ENCODE measurements at regions not wholly inside any gene's neighbourhood (a gene's known extent, or its start where the extent isn't known, plus 50 kb on each side); places are given as distances from the start of the nearest gene placed in this dataset.

GRCh38 chr10:78896159-78896928, 172.4 kb upstream of the ZMIZ1 start:
- no peak for DNase-seq (ENCODE audit: extremely low spot score)
- CTCF ChIA-PET: interaction anchor here (0.6 kb wide), 1 partner anchor 678 kb away, joined by 3 read pairs; no protein-coding TSS in a partner anchor
- POLR2A ChIA-PET: no interaction called here
- no peak for TF ChIP-seq FOXK2 (IDR thresholded peaks at IDR 0.05)
- TF ChIP-seq LEF1 (IDR thresholded peaks at IDR 0.05; ENCODE audit: borderline replicate concordance): no peak
- TF ChIP-seq FOXA1 (IDR thresholded peaks at IDR 0.05): no peak
- no peak for TF ChIP-seq TARDBP (IDR thresholded peaks at IDR 0.05)
- TF ChIP-seq CTBP1 (IDR thresholded peaks at IDR 0.05; ENCODE audit: borderline replicate concordance): no peak
- no peak for TF ChIP-seq HDGF (IDR thresholded peaks at IDR 0.05; ENCODE audit: borderline replicate concordance)
- no peak for TF ChIP-seq BHLHE40 (IDR thresholded peaks at IDR 0.05; ENCODE audit: borderline replicate concordance)
- no peak for TF ChIP-seq PKNOX1 (IDR thresholded peaks at IDR 0.05)
- no peak for TF ChIP-seq ARNT (IDR thresholded peaks at IDR 0.05)
- no peak for TF ChIP-seq ZNF384 (IDR thresholded peaks at IDR 0.05)
- no peak for TF ChIP-seq SUZ12 (IDR thresholded peaks at IDR 0.05)
- no peak for TF ChIP-seq ELF4 (IDR thresholded peaks at IDR 0.05)

GRCh38 chr10:78898341-78899097, 170.2 kb upstream of the ZMIZ1 start:
- POLR2A ChIA-PET: no interaction called here
- CTCF ChIA-PET: no interaction called here
- DNase-seq (ENCODE audit: extremely low spot score): no peak
- TF ChIP-seq TARDBP (IDR thresholded peaks at IDR 0.05): no peak
- no peak for TF ChIP-seq SUZ12 (IDR thresholded peaks at IDR 0.05)
- TF ChIP-seq NFRKB (IDR thresholded peaks at IDR 0.05): no peak
- TF ChIP-seq L3MBTL2 (conservative IDR thresholded peaks at IDR 0.05): no peak
- TF ChIP-seq BHLHE40 (IDR thresholded peaks at IDR 0.05; ENCODE audit: borderline replicate concordance): no peak
- no peak for TF ChIP-seq SP1 (IDR thresholded peaks at IDR 0.05)
- no peak for TF ChIP-seq FOXA1 (IDR thresholded peaks at IDR 0.05)

- TF ChIP-seq ARNT (IDR thresholded peaks at IDR 0.05) (no peak), CTBP1 (IDR thresholded peaks at IDR 0.05; ENCODE audit: borderline replicate concordance) (no peak), FOXA1 (IDR thresholded peaks at IDR 0.05) (no peak), HDGF (IDR thresholded peaks at IDR 0.05; ENCODE audit: borderline replicate concordance) (no peak), FOXK2 (IDR thresholded peaks at IDR 0.05) (no peak), BHLHE40 (IDR thresholded peaks at IDR 0.05; ENCODE audit: borderline replicate concordance) (no peak), SUZ12 (IDR thresholded peaks at IDR 0.05) (no peak), LEF1 (IDR thresholded peaks at IDR 0.05; ENCODE audit: borderline replicate concordance) (no peak), ELF4 (IDR thresholded peaks at IDR 0.05) (no peak), ZNF384 (IDR thresholded peaks at IDR 0.05) (no peak), SP1 (IDR thresholded peaks at IDR 0.05) (no peak), PKNOX1 (IDR thresholded peaks at IDR 0.05) (no peak), L3MBTL2 (conservative IDR thresholded peaks at IDR 0.05) (no peak)
- no peak for DNase-seq (ENCODE audit: extremely low spot score)
- ChIA-PET POLR2A (no interaction called here), CTCF (no interaction called here)
Observed at GRCh38 chr10:78899098-78899754, 169.5 kb upstream of the ZMIZ1 start.

GRCh38 chr10:78899996-78900714, 168.6 kb upstream of the ZMIZ1 start:
- ChIA-PET CTCF (no interaction called here), POLR2A (no interaction called here)
- TF ChIP-seq FOXM1 (IDR thresholded peaks at IDR 0.05; ENCODE audit: borderline replicate concordance): no peak
- TF ChIP-seq SUZ12 (IDR thresholded peaks at IDR 0.05): no peak
- TF ChIP-seq ELF4 (IDR thresholded peaks at IDR 0.05): no peak
- TF ChIP-seq TARDBP (IDR thresholded peaks at IDR 0.05): no peak
- DNase-seq (ENCODE audit: extremely low spot score): no peak

GRCh38 chr10:78900715-78901430, 167.9 kb upstream of the ZMIZ1 start:
- no peak for TF ChIP-seq NFRKB (IDR thresholded peaks at IDR 0.05)
- TF ChIP-seq ARNT (IDR thresholded peaks at IDR 0.05): no peak
- no peak for TF ChIP-seq FOXA1 (IDR thresholded peaks at IDR 0.05)
- CTCF ChIA-PET: no interaction called here
- POLR2A ChIA-PET: no interaction called here
- DNase-seq (ENCODE audit: extremely low spot score): no peak

GRCh38 chr10:78901694-78902093, 167.1 kb upstream of the ZMIZ1 start:
- ChIA-PET POLR2A (no interaction called here), CTCF (no interaction called here)
- TF ChIP-seq FOXM1 (IDR thresholded peaks at IDR 0.05; ENCODE audit: borderline replicate concordance) (no peak), NFRKB (IDR thresholded peaks at IDR 0.05) (no peak), SUZ12 (IDR thresholded peaks at IDR 0.05) (no peak), CTBP1 (IDR thresholded peaks at IDR 0.05; ENCODE audit: borderline replicate concordance) (0 out of 2 replicates have a peak, but pooled peaks have one; percentile 21), SP1 (IDR thresholded peaks at IDR 0.05) (no peak)

More at GRCh38 chr10:78901694-78902093, 167.1 kb upstream of the ZMIZ1 start:
- DNase-seq (ENCODE audit: extremely low spot score): no peak

Measured in HEK293T (cell line).